ENCODE measurements at regions not wholly inside any gene's neighbourhood (a gene's known extent, or its start where the extent isn't known, plus 50 kb on each side); places are given as distances from the start of the nearest gene placed in this dataset.

GRCh38 chr10:111295788-111296187, 219.0 kb downstream of the ADRA2A start:
- no peak for TF ChIP-seq POLR2A (IDR thresholded peaks at IDR 0.05)
- TF ChIP-seq, protein P1, sequence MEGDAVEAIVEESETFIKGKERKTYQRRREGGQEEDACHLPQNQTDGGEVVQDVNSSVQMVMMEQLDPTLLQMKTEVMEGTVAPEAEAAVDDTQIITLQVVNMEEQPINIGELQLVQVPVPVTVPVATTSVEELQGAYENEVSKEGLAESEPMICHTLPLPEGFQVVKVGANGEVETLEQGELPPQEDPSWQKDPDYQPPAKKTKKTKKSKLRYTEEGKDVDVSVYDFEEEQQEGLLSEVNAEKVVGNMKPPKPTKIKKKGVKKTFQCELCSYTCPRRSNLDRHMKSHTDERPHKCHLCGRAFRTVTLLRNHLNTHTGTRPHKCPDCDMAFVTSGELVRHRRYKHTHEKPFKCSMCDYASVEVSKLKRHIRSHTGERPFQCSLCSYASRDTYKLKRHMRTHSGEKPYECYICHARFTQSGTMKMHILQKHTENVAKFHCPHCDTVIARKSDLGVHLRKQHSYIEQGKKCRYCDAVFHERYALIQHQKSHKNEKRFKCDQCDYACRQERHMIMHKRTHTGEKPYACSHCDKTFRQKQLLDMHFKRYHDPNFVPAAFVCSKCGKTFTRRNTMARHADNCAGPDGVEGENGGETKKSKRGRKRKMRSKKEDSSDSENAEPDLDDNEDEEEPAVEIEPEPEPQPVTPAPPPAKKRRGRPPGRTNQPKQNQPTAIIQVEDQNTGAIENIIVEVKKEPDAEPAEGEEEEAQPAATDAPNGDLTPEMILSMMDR (IDR thresholded peaks at IDR 0.05), result no peak
- no peak for TF ChIP-seq EP300 (IDR thresholded peaks at IDR 0.05)
